AG10803 (cell line): ENCODE measurements at regions not wholly inside any gene's neighbourhood (a gene's known extent, or its start where the extent isn't known, plus 50 kb on each side); places are given as distances from the start of the nearest gene placed in this dataset.

ENCODE experiments used
- DNase-seq: peaks from one replicate; pipeline ENCODE4 v3.0.0; 2010; ENCODE audit warnings: low read depth
- H3K4me3 ChIP-seq: 2 replicates; pipeline ENCODE4 v1.5.1; 2011; ENCODE audit warnings: mild to moderate bottlenecking, low read length, control low read depth
- CTCF ChIP-seq: conservative IDR thresholded peaks from 2 replicates; pipeline ENCODE4 v1.5.1; 2011; ENCODE audit warnings: mild to moderate bottlenecking, low read length, control low read depth, inconsistent platforms

GRCh38 chr2:120999377-121000097 is 263.9 kb downstream of the GLI2 start:
- no peak for TF ChIP-seq CTCF
- DNase-seq = peak; percentile 40
- no peak overlapping the region for H3K4me3 ChIP-seq

- no peak overlapping the region for H3K4me3 ChIP-seq
- no peak for DNase-seq
- no peak for TF ChIP-seq CTCF
These were observed 265.1 kb downstream of the GLI2 start for GRCh38 chr2:121000804-121001203.

- H3K4me3 ChIP-seq = no peak overlapping the region
- TF ChIP-seq CTCF = no peak
- no peak for DNase-seq
These were observed 266.0 kb downstream of the GLI2 start for GRCh38 chr2:121001641-121002040.

- no peak for TF ChIP-seq CTCF
- no peak for DNase-seq
- H3K4me3 ChIP-seq = no peak overlapping the region
These were observed 266.9 kb downstream of the GLI2 start for GRCh38 chr2:121002597-121002996.

- TF ChIP-seq CTCF = no peak
- H3K4me3 ChIP-seq = no peak overlapping the region
- DNase-seq = no peak
These were observed 267.7 kb downstream of the GLI2 start for GRCh38 chr2:121003391-121003790.

GRCh38 chr2:121004359-121004758 is 268.7 kb downstream of the GLI2 start:
- no peak for DNase-seq
- no peak for TF ChIP-seq CTCF
- no peak overlapping the region for H3K4me3 ChIP-seq

GRCh38 chr2:121004950-121005349 is 269.3 kb downstream of the GLI2 start:
- no peak for DNase-seq

More at GRCh38 chr2:121004950-121005349, 269.3 kb downstream of the GLI2 start:
- H3K4me3 ChIP-seq = no peak overlapping the region
- no peak for TF ChIP-seq CTCF
